Breast epithelium (tissue), 4 donors: ENCODE measurements at regions not wholly inside any gene's neighbourhood (a gene's known extent, or its start where the extent isn't known, plus 50 kb on each side); places are given as distances from the start of the nearest gene placed in this dataset.

Experiments
- DNase-seq, 2 donors: peaks; one replicate each; pipeline ENCODE4 v3.0.0-alpha.2; 2019; ENCODE audit warnings: low spot score in 2 of 2
- H3K27ac ChIP-seq, 2 donors: fragments of 200-600 bp; sonication (generic) in 1 of 2; one replicate each; pipeline ENCODE4 v1.5.1; 2016 to 2019; ENCODE audit warnings: mild to moderate bottlenecking in 1 of 2
- H3K27me3 ChIP-seq, 2 donors: fragments of 200-600 bp; sonication (generic) in 1 of 2; one replicate each; pipeline versions ENCODE4 v1.5.1 to v1.6.0; 2017 to 2019; ENCODE audit warnings: control low read depth in 1 of 2, mild to moderate bottlenecking in 1 of 2
- H3K36me3 ChIP-seq: fragments of 200-600 bp; one replicate; pipeline ENCODE4 v1.5.1; 2019
- H3K4me1 ChIP-seq, 2 donors: fragments of 200-600 bp; sonication (generic); one replicate each; pipeline ENCODE4 v1.5.1; 2016 to 2019; ENCODE audit warnings: control low read depth in 1 of 2
- H3K4me3 ChIP-seq, 3 donors: fragments of 200-600 bp; sonication (generic); 1 replicate in 2 of 3; 2 replicates in 1 of 3; pipeline ENCODE4 v1.5.1; 2016 to 2019; ENCODE audit warnings: mild to moderate bottlenecking in 3 of 3, moderate library complexity in 2 of 3
- H3K9me3 ChIP-seq, 2 donors: fragments of 200-600 bp; sonication (generic) in 1 of 2; one replicate each; pipeline ENCODE4 v1.5.1; 2016 to 2019; ENCODE audit warnings: control low read depth in 1 of 2
- CTCF ChIP-seq, 3 donors: fragments of 450-650 bp; IDR thresholded peaks; one replicate each; pipeline ENCODE4 v1.5.1; 2016 to 2017; ENCODE audit warnings: antibody characterized with exemption in 3 of 3, mild to moderate bottlenecking in 3 of 3, moderate library complexity in 3 of 3
- POLR2A ChIP-seq: fragments of 450-650 bp; IDR thresholded peaks from one replicate; pipeline ENCODE4 v1.6.1; 2016; ENCODE audit warnings: antibody characterized with exemption, mild to moderate bottlenecking, moderate library complexity
- POLR2AphosphoS5 ChIP-seq, 3 donors: sonication (generic); formaldehyde crosslinking; IDR thresholded peaks; one replicate each; pipeline ENCODE4 v1.6.1; 2017; ENCODE audit warnings: antibody characterized with exemption in 3 of 3
- intact Hi-C: fragments of 100-400 bp; cut with DNase I; formaldehyde crosslinking; loops from one replicate; pipeline ENCODE4 v1.15.1; 2023; ENCODE audit warnings: low total_unique reads

GRCh38 chr13:63327584-63327983, 1911.9 kb upstream of the PCDH20 start:
- H3K27ac ChIP-seq: no peak overlapping the region
- intact Hi-C loops: no loop called here
- DNase-seq: no peak
- H3K4me1 ChIP-seq: no peaks in the 10 kb centered on the region
- no peaks in the 10 kb centered on the region for H3K27me3 ChIP-seq
- no peak for TF ChIP-seq POLR2A
- H3K9me3 ChIP-seq: no peaks in the 10 kb centered on the region
- no peak overlapping the region for H3K4me3 ChIP-seq
- no peaks in the 10 kb centered on the region for H3K36me3 ChIP-seq

- Histone ChIP-seq H3K4me3 (no peak overlapping the region), H3K27ac (no peak overlapping the region), H3K27me3 (no peaks in the 10 kb centered on the region), H3K9me3 (no peaks in the 10 kb centered on the region), H3K36me3 (no peaks in the 10 kb centered on the region), H3K4me1 (no peaks in the 10 kb centered on the region)
- no peak for DNase-seq
- intact Hi-C loops: no loop called here
- TF ChIP-seq POLR2AphosphoS5 (IDR thresholded peaks at IDR 0.05) (no peak), POLR2A (no peak), CTCF (IDR thresholded peaks at IDR 0.05) (no peak)
Observed at GRCh38 chr13:63323441-63323840, 1907.8 kb upstream of the PCDH20 start.

GRCh38 chr13:63311587-63311986, 1895.9 kb upstream of the PCDH20 start:
- TF ChIP-seq CTCF (IDR thresholded peaks at IDR 0.05): no peak
- no peak for TF ChIP-seq POLR2AphosphoS5 (IDR thresholded peaks at IDR 0.05)
- no peak for TF ChIP-seq POLR2A
- Histone ChIP-seq H3K27ac (no peak overlapping the region), H3K27me3 (no peaks in the 10 kb centered on the region), H3K4me1 (no peaks in the 10 kb centered on the region), H3K4me3 (no peak overlapping the region), H3K36me3 (no peaks in the 10 kb centered on the region), H3K9me3 (no peaks in the 10 kb centered on the region)
- intact Hi-C loops: no loop called here
- DNase-seq: no peak

GRCh38 chr13:63308549-63309165, 1893.0 kb upstream of the PCDH20 start:
- peaks cover 0 to 9% of the 10 kb centered on the region in 2 donors for H3K9me3 ChIP-seq
- intact Hi-C loops: no loop called here
- no peak overlapping the region for H3K27ac ChIP-seq
- no peaks in the 10 kb centered on the region for H3K36me3 ChIP-seq
- no peak overlapping the region for H3K4me3 ChIP-seq
- no peak for TF ChIP-seq POLR2AphosphoS5 (IDR thresholded peaks at IDR 0.05)
- no peak for TF ChIP-seq CTCF (IDR thresholded peaks at IDR 0.05)
- TF ChIP-seq POLR2A: no peak
- no peaks in the 10 kb centered on the region for H3K4me1 ChIP-seq
- no peak for DNase-seq
- no peaks in the 10 kb centered on the region for H3K27me3 ChIP-seq

- Histone ChIP-seq H3K27me3 (no peaks in the 10 kb centered on the region), H3K9me3 (peaks cover 0 to 9% of the 10 kb centered on the region in 2 donors), H3K4me1 (no peaks in the 10 kb centered on the region), H3K36me3 (no peaks in the 10 kb centered on the region), H3K4me3 (no peak overlapping the region), H3K27ac (no peak overlapping the region)
- TF ChIP-seq POLR2A (no peak), POLR2AphosphoS5 (IDR thresholded peaks at IDR 0.05) (no peak), CTCF (IDR thresholded peaks at IDR 0.05) (no peak)
- intact Hi-C loops: no loop called here
- DNase-seq: no peak
Observed at GRCh38 chr13:63307228-63307627, 1891.6 kb upstream of the PCDH20 start.
